HG03025 (cell line): ENCODE measurements at regions not wholly inside any gene's neighbourhood (a gene's known extent, or its start where the extent isn't known, plus 50 kb on each side); places are given as distances from the start of the nearest gene placed in this dataset.

ENCODE experiments used
- ATAC-seq: cut with Tn5 transposase; IDR thresholded peaks from one replicate; pipeline ENCODE4 v1.9.1; 2021; ENCODE audit warnings: mild to moderate bottlenecking, moderate library complexity; ENCODE audit not compliant: unreplicated experiment, low FRiP score

DNA sequence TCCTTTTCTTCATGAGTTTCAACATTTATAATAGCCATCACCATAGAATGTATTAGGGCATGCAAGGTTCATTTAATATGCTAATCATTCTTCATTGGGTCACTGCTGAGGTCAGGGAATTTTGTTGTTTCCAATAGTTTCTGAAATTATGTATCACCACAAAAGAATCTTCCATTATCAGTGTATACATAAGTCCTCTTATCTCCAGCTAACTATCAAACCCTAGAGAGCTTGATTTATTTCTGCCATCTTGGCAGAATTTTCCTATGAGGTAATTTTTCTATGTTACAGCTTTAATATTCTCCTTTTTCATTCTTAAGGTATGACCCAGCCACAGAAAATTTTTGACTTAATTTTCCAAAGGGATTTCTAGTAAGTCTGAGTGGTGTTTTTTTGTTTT, 415.0 kb upstream of the SLITRK1 start:
- ATAC-seq: no peak

GRCh38 chr13:84296401-84296800, 414.1 kb upstream of the SLITRK1 start:
- no peak for ATAC-seq

DNA sequence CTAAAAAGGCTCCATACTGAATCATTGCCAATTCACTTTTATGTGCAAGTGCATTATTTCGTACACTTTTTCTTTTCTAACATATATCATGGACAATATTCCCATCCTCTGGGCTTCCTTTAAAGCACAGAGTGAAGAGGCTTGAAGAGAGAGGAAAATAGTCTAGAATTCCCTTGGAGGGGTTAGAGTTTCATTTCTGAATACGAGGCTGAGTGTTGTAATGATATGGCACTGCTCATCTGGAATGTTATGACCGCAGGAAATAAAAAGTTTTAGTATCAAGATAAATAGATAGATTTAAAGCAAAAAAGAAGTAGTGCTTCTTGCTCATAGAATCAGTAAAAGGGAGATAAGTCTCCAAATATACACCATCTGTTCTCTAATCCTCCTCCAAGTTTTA, 412.3 kb upstream of the SLITRK1 start:
- no peak for ATAC-seq

GRCh38 chr13:84290386-84290785, 408.1 kb upstream of the SLITRK1 start:
- no peak for ATAC-seq

DNA sequence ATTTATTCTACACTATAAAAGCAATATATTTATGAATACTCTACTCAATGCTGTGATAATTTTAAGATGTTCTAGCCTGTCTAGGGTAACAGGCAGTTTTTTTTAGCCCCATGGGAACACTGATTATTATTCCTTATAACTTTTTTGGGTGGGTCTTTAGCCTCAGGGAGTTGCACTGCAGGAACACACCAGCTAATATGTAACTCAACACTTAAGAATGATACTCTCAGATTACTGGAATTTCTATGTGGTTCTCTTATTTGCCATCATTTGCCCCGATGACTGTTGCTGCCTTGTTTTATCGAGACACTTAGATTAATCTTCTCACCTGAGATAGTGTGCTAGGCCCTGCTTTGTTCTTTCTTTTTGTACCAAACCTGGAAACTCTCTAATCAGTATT, 396.9 kb upstream of the SLITRK1 start:
- ATAC-seq: no peak

DNA sequence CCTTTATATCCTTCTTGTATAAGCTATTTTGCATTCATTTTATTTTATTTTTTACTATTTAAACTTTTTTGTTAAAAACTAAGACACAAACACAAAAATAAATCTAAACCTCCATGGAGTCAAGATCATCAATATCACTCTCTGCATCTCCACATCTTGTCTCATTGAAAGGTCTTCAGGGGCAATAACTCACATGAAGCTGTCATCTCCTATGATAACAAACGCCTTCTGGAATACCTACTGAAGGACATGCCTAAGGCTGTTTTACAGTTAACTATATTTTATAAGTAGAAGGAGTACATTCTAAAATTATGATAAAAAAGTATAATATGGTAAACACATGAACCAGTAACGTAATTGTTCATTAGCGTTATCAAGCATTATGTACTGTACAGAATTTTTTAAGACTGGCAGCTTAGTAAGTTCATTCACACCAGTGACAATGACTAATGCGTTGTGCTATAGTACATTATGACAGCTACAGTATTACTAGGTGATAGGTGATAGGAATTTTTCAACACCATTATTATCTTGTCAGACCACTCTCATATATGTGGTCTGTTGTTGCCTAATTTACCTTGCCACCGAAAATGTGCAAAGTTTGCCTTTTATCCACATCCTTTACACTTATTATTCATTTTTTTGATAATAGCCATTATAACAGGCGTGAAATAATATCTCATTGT, 390.7 kb upstream of the SLITRK1 start:
- no peak for ATAC-seq

- ATAC-seq: no peak
Measured at GRCh38 chr13:84265257-84265764, 383.0 kb upstream of the SLITRK1 start.

GRCh38 chr13:84263354-84264069, 381.2 kb upstream of the SLITRK1 start:
- no peak for ATAC-seq

DNA sequence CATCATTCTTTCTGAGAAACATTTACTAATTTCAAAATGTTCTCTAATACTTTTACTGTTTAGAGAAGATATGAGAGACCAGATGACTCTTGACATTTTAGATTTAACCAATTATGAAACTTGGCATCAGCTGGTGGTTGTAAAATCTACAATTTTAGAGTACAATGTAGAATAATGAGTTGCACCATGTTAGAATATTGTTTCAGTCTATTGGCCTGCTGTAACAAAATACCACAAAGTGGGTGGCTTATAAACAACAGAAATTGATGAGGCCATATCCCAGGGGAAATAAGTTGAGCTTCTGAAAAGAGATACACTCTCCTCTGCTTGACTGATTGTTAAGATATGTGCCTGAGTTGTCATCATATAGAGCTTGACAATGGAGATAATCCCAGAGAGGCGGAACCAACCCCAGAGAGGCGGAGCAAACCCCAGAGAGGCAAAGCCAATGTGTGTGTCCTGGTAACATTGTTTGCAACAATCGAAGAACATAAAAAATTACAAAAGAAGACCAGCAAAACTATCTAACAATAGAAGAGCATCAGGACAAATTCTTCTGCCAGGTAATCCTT, 373.0 kb upstream of the SLITRK1 start:
- no peak for ATAC-seq

- ATAC-seq: no peak
Measured at GRCh38 chr13:84249463-84249862, 367.2 kb upstream of the SLITRK1 start.

- ATAC-seq: no peak
Measured at GRCh38 chr13:84243340-84243739, 361.1 kb upstream of the SLITRK1 start.

DNA sequence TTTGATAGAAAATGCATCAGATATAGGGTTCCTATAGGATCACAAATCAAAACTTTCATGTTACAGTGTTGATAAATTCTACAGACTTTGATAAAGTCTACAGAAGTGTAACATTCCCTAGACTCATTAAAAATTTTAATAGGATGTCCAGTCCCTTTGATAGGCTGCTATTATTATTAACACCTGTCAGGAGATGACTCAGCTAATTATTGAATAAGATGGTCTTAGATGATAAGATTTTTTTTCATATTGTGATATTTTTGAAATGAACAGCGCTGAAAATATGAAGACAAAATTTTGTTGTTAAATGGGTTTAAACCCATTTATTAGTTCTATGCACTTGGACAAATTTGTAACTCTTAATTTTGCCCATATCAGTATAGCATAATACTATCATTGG, 356.8 kb upstream of the SLITRK1 start:
- no peak for ATAC-seq

- ATAC-seq: no peak
Measured at GRCh38 chr13:84238381-84238780, 356.1 kb upstream of the SLITRK1 start.

- ATAC-seq: no peak
Measured at GRCh38 chr13:84237143-84237542, 354.9 kb upstream of the SLITRK1 start.

- no peak for ATAC-seq
Measured at GRCh38 chr13:84234416-84234815, 352.1 kb upstream of the SLITRK1 start.

- ATAC-seq: no peak
Measured at GRCh38 chr13:84230568-84230967, 348.3 kb upstream of the SLITRK1 start.

DNA sequence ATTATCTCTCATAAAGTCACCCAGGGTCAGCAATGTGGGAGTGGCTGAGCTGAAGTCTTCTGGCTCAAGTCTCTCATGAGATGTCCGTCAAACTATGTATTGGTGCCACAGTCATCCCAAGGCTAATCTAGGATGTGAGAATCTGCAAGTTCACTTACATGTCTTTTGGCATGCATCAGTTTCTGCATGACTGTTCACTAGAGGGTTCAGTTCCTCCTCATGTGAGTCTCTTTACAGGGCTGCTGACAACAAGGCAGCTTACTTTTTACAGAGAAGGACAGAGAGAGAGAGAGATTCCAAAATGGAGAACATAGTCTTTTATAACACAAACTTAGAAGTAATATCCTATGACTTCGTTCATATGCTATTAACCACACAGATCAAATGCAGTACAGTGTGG, 328.8 kb upstream of the SLITRK1 start:
- ATAC-seq: no peak

GRCh38 chr13:84208246-84208910, 326.1 kb upstream of the SLITRK1 start:
- ATAC-seq: no peak

DNA sequence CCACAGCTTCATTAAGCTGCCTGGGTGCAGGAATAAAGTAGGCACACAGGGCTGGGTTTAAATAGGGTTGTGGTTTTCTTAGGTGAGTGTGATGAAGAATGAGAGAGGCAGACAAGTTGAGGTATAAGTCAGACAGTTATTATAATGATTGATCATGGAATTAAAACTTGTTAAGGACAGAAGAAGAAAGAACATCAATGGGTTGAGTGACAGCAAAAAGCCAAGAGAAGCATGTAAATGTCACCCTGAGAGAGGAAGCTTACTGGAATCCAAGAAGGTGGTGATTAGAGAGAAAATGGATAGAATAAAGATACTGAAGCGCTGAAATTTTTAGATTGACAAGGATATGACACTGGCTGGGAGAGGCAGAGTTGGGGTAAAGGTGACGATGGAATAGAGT, 325.2 kb upstream of the SLITRK1 start:
- ATAC-seq: no peak

- no peak for ATAC-seq
Measured at GRCh38 chr13:84200971-84201370, 318.7 kb upstream of the SLITRK1 start.

- no peak for ATAC-seq
Measured at GRCh38 chr13:84192125-84192524, 309.9 kb upstream of the SLITRK1 start.
